ENCODE measurements at regions not wholly inside any gene's neighbourhood (a gene's known extent, or its start where the extent isn't known, plus 50 kb on each side); places are given as distances from the start of the nearest gene placed in this dataset.

- H3K9me3 ChIP-seq, result no peaks in the 10 kb centered on the region
- no peak for TF ChIP-seq POLR2AphosphoS5 (IDR thresholded peaks at IDR 0.05)
- TF ChIP-seq POLR2A (IDR thresholded peaks at IDR 0.05), result no peak
- no peak for TF ChIP-seq CTCF (IDR thresholded peaks at IDR 0.05)
- no peaks in the 10 kb centered on the region for H3K4me1 ChIP-seq
- no peak for DNase-seq (ENCODE audit: low spot score in 2 of 2)
- no peaks in the 10 kb centered on the region for H3K36me3 ChIP-seq
- H3K4me3 ChIP-seq, result no peak overlapping the region
- intact Hi-C loops (cut with DNase I; ENCODE audit: low total_unique reads), result no loop called here
- no peaks in the 10 kb centered on the region for H3K27me3 ChIP-seq
- H3K27ac ChIP-seq, result no peak overlapping the region
These were observed 173.3 kb upstream of the MYCN start for GRCh38 chr2:15766911-15767597.

GRCh38 chr2:15767679-15768078 is 172.7 kb upstream of the MYCN start:
- Histone ChIP-seq H3K4me3 (no peak overlapping the region), H3K27ac (no peak overlapping the region), H3K9me3 (no peaks in the 10 kb centered on the region), H3K27me3 (no peaks in the 10 kb centered on the region), H3K36me3 (no peaks in the 10 kb centered on the region), H3K4me1 (no peaks in the 10 kb centered on the region)
- TF ChIP-seq CTCF (IDR thresholded peaks at IDR 0.05) (no peak), POLR2A (IDR thresholded peaks at IDR 0.05) (no peak), POLR2AphosphoS5 (IDR thresholded peaks at IDR 0.05) (no peak)
- DNase-seq (ENCODE audit: low spot score in 2 of 2), result no peak
- intact Hi-C loops (cut with DNase I; ENCODE audit: low total_unique reads), result no loop called here

- Histone ChIP-seq H3K27ac (peak overlapping the region in 1 of 2 donors; percentile 13), H3K9me3 (no peaks in the 10 kb centered on the region), H3K4me1 (no peaks in the 10 kb centered on the region), H3K36me3 (no peaks in the 10 kb centered on the region), H3K27me3 (no peaks in the 10 kb centered on the region), H3K4me3 (no peak overlapping the region)
- TF ChIP-seq POLR2AphosphoS5 (IDR thresholded peaks at IDR 0.05) (no peak), POLR2A (IDR thresholded peaks at IDR 0.05) (no peak), CTCF (IDR thresholded peaks at IDR 0.05) (no peak)
- no peak for DNase-seq (ENCODE audit: low spot score in 2 of 2)
- intact Hi-C loops (cut with DNase I; ENCODE audit: low total_unique reads), result no loop called here
These were observed 172.2 kb upstream of the MYCN start for GRCh38 chr2:15768142-15768541.

GRCh38 chr2:15768615-15769014 is 171.7 kb upstream of the MYCN start:
- Histone ChIP-seq H3K9me3 (no peaks in the 10 kb centered on the region), H3K36me3 (no peaks in the 10 kb centered on the region), H3K4me3 (no peak overlapping the region), H3K4me1 (no peaks in the 10 kb centered on the region), H3K27me3 (no peaks in the 10 kb centered on the region), H3K27ac (peak overlapping the region in 1 of 2 donors; percentile 13)
- peak in 1 of 2 donors; percentile 65 for DNase-seq (ENCODE audit: low spot score in 2 of 2)
- intact Hi-C loops (cut with DNase I; ENCODE audit: low total_unique reads), result no loop called here
- TF ChIP-seq POLR2A (IDR thresholded peaks at IDR 0.05) (no peak), CTCF (IDR thresholded peaks at IDR 0.05) (no peak), POLR2AphosphoS5 (IDR thresholded peaks at IDR 0.05) (no peak)

GRCh38 chr2:15769235-15769634 is 171.1 kb upstream of the MYCN start:
- no peak for DNase-seq (ENCODE audit: low spot score in 2 of 2)
- H3K27me3 ChIP-seq, result no peaks in the 10 kb centered on the region
- no peak overlapping the region for H3K4me3 ChIP-seq
- no peaks in the 10 kb centered on the region for H3K4me1 ChIP-seq
- no peaks in the 10 kb centered on the region for H3K36me3 ChIP-seq
- intact Hi-C loops (cut with DNase I; ENCODE audit: low total_unique reads), result no loop called here
- no peaks in the 10 kb centered on the region for H3K9me3 ChIP-seq
- TF ChIP-seq POLR2AphosphoS5 (IDR thresholded peaks at IDR 0.05) (no peak), CTCF (IDR thresholded peaks at IDR 0.05) (no peak), POLR2A (IDR thresholded peaks at IDR 0.05) (no peak)
- no peak overlapping the region for H3K27ac ChIP-seq
